ENCODE measurements at regions not wholly inside any gene's neighbourhood (a gene's known extent, or its start where the extent isn't known, plus 50 kb on each side); places are given as distances from the start of the nearest gene placed in this dataset.
"Not testable (repeated sequence)": the region's sequence is repeated elsewhere in the genome, so short reads cannot be mapped to it uniquely, and the experiment has no call there.

GRCh38 chrX:124789874-124790273, 443.5 kb downstream of the SH2D1A start:
- not testable (repeated sequence) for TF ChIP-seq CTCF, POLR2A (IDR thresholded peaks at IDR 0.05)

All from heart left ventricle (tissue), 13 donors.